B cell (primary cell): ENCODE measurements at regions not wholly inside any gene's neighbourhood (a gene's known extent, or its start where the extent isn't known, plus 50 kb on each side); places are given as distances from the start of the nearest gene placed in this dataset.

ENCODE experiments used
- ATAC-seq: fragments of 200-7000 bp; cut with Tn5 transposase; one replicate; pipeline ENCODE4 v1.10.0; 2021; ENCODE audit warnings: low read depth, mild to moderate bottlenecking, moderate number of reproducible peaks, moderate library complexity
- CTCF ChIA-PET: fragments of 350-600 bp; sonication (Branson Sonifier 250); formaldehyde crosslinking; loops from one replicate; lab custom pipeline; 2021; ENCODE audit warnings: antibody characterized with exemption, inconsistent platforms; lab: Charles Lee
- POLR2A ChIA-PET: fragments of 350-600 bp; sonication (Branson Sonifier 250); formaldehyde crosslinking; loops from one replicate; lab custom pipeline; 2021; ENCODE audit warnings: antibody characterized with exemption; lab: Charles Lee
- DNase-seq: peaks from one replicate; pipeline ENCODE4 v3.0.0; 2013
- H2AFZ ChIP-seq: 2 replicates; pipeline ENCODE4 v1.6.1; 2012; ENCODE audit warnings: mild to moderate bottlenecking, low read depth, low read length; ENCODE audit not compliant: insufficient read depth, poor library complexity, severe bottlenecking
- H3K27ac ChIP-seq, 2 donors: 1 replicate in 1 of 2; 2 replicates in 1 of 2; pipeline ENCODE4 v1.5.1; 2012 to 2013; ENCODE audit warnings: low read length in 2 of 2, mild to moderate bottlenecking in 2 of 2, moderate library complexity in 1 of 2
- H3K27me3 ChIP-seq, 4 experiments: fragments of 200-600 bp in 1 of 4; sonication (generic) in 1 of 4; replicated peaks in 1 of 4; 1 replicate in 2 of 4; 2 replicates in 2 of 4; pipeline versions ENCODE4 v1.6.1 to v1.7.0; 2013 to 2016; ENCODE audit warnings: low read length in 3 of 4, mild to moderate bottlenecking in 2 of 4, mixed read lengths in 1 of 4, moderate library complexity in 1 of 4; ENCODE audit not compliant: insufficient read depth in 4 of 4, control insufficient read depth in 3 of 4; ENCODE audit errors: control extremely low read depth in 1 of 4
- H3K36me3 ChIP-seq, 2 experiments: replicated peaks in 1 of 2; 1 replicate in 1 of 2; 2 replicates in 1 of 2; pipeline versions ENCODE4 v1.6.1 to v1.7.1; 2013; ENCODE audit warnings: low read length in 1 of 2; ENCODE audit not compliant: insufficient read depth in 2 of 2, control insufficient read depth in 1 of 2; ENCODE audit errors: control extremely low read depth in 1 of 2, extremely low read depth in 1 of 2
- H3K4me1 ChIP-seq, 2 donors: fragments of 200-600 bp in 1 of 2; sonication (generic) in 1 of 2; 1 replicate in 1 of 2; 2 replicates in 1 of 2; pipeline versions ENCODE4 v1.5.1 to v1.6.1; 2013 to 2017; ENCODE audit warnings: low read length in 2 of 2; ENCODE audit not compliant: control insufficient read depth in 2 of 2, insufficient read depth in 2 of 2
- H3K4me2 ChIP-seq: replicated peaks from 2 replicates; pipeline ENCODE3; 2012; ENCODE audit warnings: mild to moderate bottlenecking, low read depth, low read length; ENCODE audit not compliant: poor library complexity, severe bottlenecking
- H3K4me3 ChIP-seq, 5 experiments: fragments of 200-600 bp in 1 of 5; sonication (generic) in 1 of 5; 1 replicate in 3 of 5; 2 replicates in 2 of 5; pipeline versions ENCODE4 v1.5.1 to v1.7.0; 2011 to 2016; ENCODE audit warnings: low read length in 4 of 5, mild to moderate bottlenecking in 4 of 5, low read depth in 2 of 5, control low read depth in 1 of 5, moderate library complexity in 1 of 5; ENCODE audit not compliant: insufficient read depth in 1 of 5; ENCODE audit errors: control extremely low read depth in 1 of 5, extremely low read depth in 1 of 5
- H3K79me2 ChIP-seq: fragments of 200-600 bp; sonication (generic); one replicate; pipeline ENCODE4 v1.6.0; 2016; ENCODE audit warnings: low read length; ENCODE audit not compliant: control insufficient read depth, insufficient read depth
- H3K9ac ChIP-seq: fragments of 200-600 bp; sonication (generic); 2 replicates; pipeline ENCODE4 v1.6.1; 2017; ENCODE audit warnings: mild to moderate bottlenecking, low read length, moderate library complexity
- H3K9me3 ChIP-seq, 3 donors: one replicate each; pipeline versions ENCODE4 v1.6.1 to v1.7.1; 2013; ENCODE audit warnings: low read length in 2 of 3; ENCODE audit not compliant: control insufficient read depth in 2 of 3, insufficient read depth in 1 of 3; ENCODE audit errors: control extremely low read depth in 1 of 3
- H4K20me1 ChIP-seq: 2 replicates; pipeline ENCODE4 v1.6.0; 2012; ENCODE audit warnings: mild to moderate bottlenecking, low read length; ENCODE audit not compliant: insufficient read depth, control insufficient read depth, poor library complexity, severe bottlenecking
- H3K27ac Mint-ChIP-seq: one replicate; pipeline ENCODE4 v1.8.0; 2021; ENCODE audit warnings: mixed read lengths
- H3K27me3 Mint-ChIP-seq: one replicate; pipeline ENCODE4 v1.8.0; 2021; ENCODE audit warnings: mixed read lengths
- H3K4me1 Mint-ChIP-seq: one replicate; pipeline ENCODE4 v1.8.0; 2021; ENCODE audit warnings: mixed read lengths
- H3K4me3 Mint-ChIP-seq: one replicate; pipeline ENCODE4 v1.8.0; 2021; ENCODE audit warnings: mixed read lengths
- H3K9me3 Mint-ChIP-seq: one replicate; pipeline ENCODE4 v1.8.0; 2022; ENCODE audit warnings: mixed read lengths; ENCODE audit not compliant: insufficient read depth
- CTCF ChIP-seq: fragments of 200-600 bp; IDR thresholded peaks from one replicate; pipeline ENCODE4 v1.8.0; 2022; ENCODE audit warnings: antibody characterized with exemption, mild to moderate bottlenecking
- EZH2 ChIP-seq: IDR thresholded peaks from 2 replicates; pipeline ENCODE4 v1.6.1; 2012; ENCODE audit warnings: borderline replicate concordance, low read depth, mild to moderate bottlenecking, moderate library complexity, low read length; ENCODE audit not compliant: insufficient read depth, poor library complexity, severe bottlenecking
- WGBS: methylation state at CpG from one replicate; pipeline ENCODE4 v1.1.5; 2013; ENCODE audit warnings: missing lambda C conversion rate; ENCODE audit not compliant: insufficient coverage; 5-methylcytosine and 5-hydroxymethylcytosine counted together
- intact Hi-C: fragments of 100-400 bp; cut with micrococcal nuclease; formaldehyde crosslinking; loops from one replicate; pipeline ENCODE4 v1.10.0; 2022

DNA sequence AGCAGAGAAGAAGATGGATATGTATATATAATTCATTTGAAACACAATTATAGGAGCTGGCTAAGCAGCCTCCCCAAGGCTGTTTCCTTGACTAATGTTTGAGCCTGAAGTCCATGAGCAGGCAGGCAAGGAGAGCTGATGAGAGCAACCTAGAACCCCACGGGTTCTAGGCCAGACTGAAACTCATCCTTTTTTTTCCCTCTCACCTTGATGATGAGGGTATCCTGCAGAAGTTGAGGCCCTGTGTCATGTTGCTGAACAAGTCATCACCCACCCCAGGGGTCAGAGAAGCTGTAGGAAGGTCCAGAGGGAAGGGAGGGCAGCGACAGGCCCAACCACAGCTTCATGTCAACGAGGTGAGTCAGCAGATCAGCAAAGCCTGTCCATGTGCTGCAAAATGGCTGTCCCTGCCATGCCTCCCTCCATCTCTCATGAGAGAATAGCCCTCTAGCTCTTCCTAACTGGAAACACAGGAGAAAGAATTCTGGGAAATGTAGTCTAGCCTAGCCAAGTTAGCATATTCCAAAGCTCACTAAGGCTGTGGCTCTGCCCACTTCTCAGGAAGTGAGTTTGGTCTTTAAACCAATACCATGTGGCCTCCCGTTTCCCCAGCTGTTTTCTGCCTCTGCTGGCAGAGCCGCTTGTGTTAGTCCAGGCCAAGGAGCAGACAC, 91.3 kb upstream of the DTNBP1 start:
- no peak overlapping the region for H3K9ac ChIP-seq
- CTCF ChIA-PET = no interaction called here
- Mint-ChIP-seq H3K4me3 (no peak overlapping the region), H3K27ac (no peak overlapping the region), H3K4me1 (no peaks in the 10 kb centered on the region), H3K9me3 (no peaks in the 10 kb centered on the region), H3K27me3 (no peaks in the 10 kb centered on the region)
- WGBS = 67% methylated on average over 2 of the region's 5 CpGs
- H3K4me2 ChIP-seq = no peak overlapping the region
- DNase-seq (no peak), ATAC-seq (no peak)
- H3K4me1 ChIP-seq = no peaks in the 10 kb centered on the region
- no peaks in the 10 kb centered on the region for H4K20me1 ChIP-seq
- H3K4me3 ChIP-seq = no peak overlapping the region
- peaks cover 0 to 8% (median 0%) of the 10 kb centered on the region in 3 donors for H3K9me3 ChIP-seq
- no peaks in the 10 kb centered on the region for H3K27me3 ChIP-seq
- TF ChIP-seq EZH2 (no peak), CTCF (no peak)
- intact Hi-C loops = no loop called here
- no peak overlapping the region for H3K27ac ChIP-seq
- POLR2A ChIA-PET = no interaction called here
- no peaks in the 10 kb centered on the region for H3K79me2 ChIP-seq
- no peak overlapping the region for H2AFZ ChIP-seq
- H3K36me3 ChIP-seq = no peaks in the 10 kb centered on the region

DNA sequence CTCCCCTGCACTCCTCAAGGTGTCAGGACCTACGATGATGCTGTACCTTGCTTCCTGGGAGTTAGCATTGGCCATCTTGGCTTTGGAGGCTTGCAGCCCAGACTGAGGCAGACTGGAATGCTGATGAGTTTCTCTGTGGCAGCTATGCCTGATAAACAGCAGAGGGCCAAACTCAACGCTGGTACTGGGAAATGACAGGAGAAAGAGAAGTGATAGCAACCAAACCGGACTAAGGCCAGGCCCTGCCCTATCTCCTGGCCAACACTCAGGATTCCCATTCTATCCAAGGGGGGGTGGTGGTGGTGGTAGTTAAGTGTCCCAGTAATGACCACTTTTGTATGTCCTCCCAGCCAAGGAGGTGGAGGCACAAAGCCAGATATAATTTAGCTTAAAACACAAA, 90.0 kb upstream of the DTNBP1 start:
- POLR2A ChIA-PET = no interaction called here
- intact Hi-C loops = no loop called here
- H3K4me1 Mint-ChIP-seq = no peaks in the 10 kb centered on the region

More for the DNA sequence above, 90.0 kb upstream of the DTNBP1 start:
- no peaks in the 10 kb centered on the region for H3K27me3 ChIP-seq
- no peaks in the 10 kb centered on the region for H3K4me1 ChIP-seq
- no peak overlapping the region for H3K27ac Mint-ChIP-seq
- no peaks in the 10 kb centered on the region for H3K9me3 Mint-ChIP-seq
- no peak overlapping the region for H3K4me3 ChIP-seq
- H3K27me3 Mint-ChIP-seq = peaks cover 6% of the 10 kb centered on the region
- no peaks in the 10 kb centered on the region for H4K20me1 ChIP-seq
- CTCF ChIA-PET = interaction anchor here (0.9 kb wide), 1 partner anchor 431 kb away, joined by 3 read pairs; no protein-coding TSS in a partner anchor
- no peaks in the 10 kb centered on the region for H3K79me2 ChIP-seq
- H3K4me3 Mint-ChIP-seq = no peak overlapping the region
- no peak for ATAC-seq
- H3K4me2 ChIP-seq = no peak overlapping the region
- H3K36me3 ChIP-seq = no peaks in the 10 kb centered on the region
- no peak for DNase-seq
- no peak overlapping the region for H3K27ac ChIP-seq
- TF ChIP-seq CTCF = no peak
- no peak for TF ChIP-seq EZH2
- H3K9ac ChIP-seq = no peak overlapping the region
- no peaks in the 10 kb centered on the region for H3K9me3 ChIP-seq
- no peak overlapping the region for H2AFZ ChIP-seq
- 90% methylated on average over 2 of the region's 3 CpGs for WGBS
